ENCODE measurements at regions not wholly inside any gene's neighbourhood (a gene's known extent, or its start where the extent isn't known, plus 50 kb on each side); places are given as distances from the start of the nearest gene placed in this dataset.
"Not testable (repeated sequence)": the region's sequence is repeated elsewhere in the genome, so short reads cannot be mapped to it uniquely, and the experiment has no call there.

GRCh38 chr3:104316118-104316517, 1050.6 kb upstream of the ALCAM start:
- no peak for DNase-seq

- DNase-seq: no peak
These were observed 1043.5 kb upstream of the ALCAM start for GRCh38 chr3:104323226-104323625.

- DNase-seq: no peak
These were observed 1019.4 kb upstream of the ALCAM start for GRCh38 chr3:104347291-104347690.

- no peak for DNase-seq
These were observed 1016.9 kb upstream of the ALCAM start for GRCh38 chr3:104349836-104350235.

GRCh38 chr3:104353951-104354350, 1012.8 kb upstream of the ALCAM start:
- no peak for DNase-seq

GRCh38 chr3:104359546-104359945, 1007.2 kb upstream of the ALCAM start:
- no peak for DNase-seq

- no peak for DNase-seq
These were observed 1006.7 kb upstream of the ALCAM start for GRCh38 chr3:104360038-104360437.

- not testable (repeated sequence) for DNase-seq
These were observed 1005.0 kb upstream of the ALCAM start for GRCh38 chr3:104361748-104362147.

GRCh38 chr3:104362319-104362718, 1004.4 kb upstream of the ALCAM start:
- no peak for DNase-seq

- no peak for DNase-seq
These were observed 999.7 kb upstream of the ALCAM start for GRCh38 chr3:104367000-104367399.

GRCh38 chr3:104368760-104369159, 997.9 kb upstream of the ALCAM start:
- DNase-seq: no peak

GRCh38 chr3:104385421-104385820, 981.3 kb upstream of the ALCAM start:
- no peak for DNase-seq

GRCh38 chr3:104388619-104389018, 978.1 kb upstream of the ALCAM start:
- DNase-seq: no peak

GRCh38 chr3:104392327-104392726, 974.4 kb upstream of the ALCAM start:
- no peak for DNase-seq

- no peak for DNase-seq
These were observed 969.6 kb upstream of the ALCAM start for GRCh38 chr3:104396974-104397669.

GRCh38 chr3:104397713-104398112, 969.0 kb upstream of the ALCAM start:
- DNase-seq: no peak

GRCh38 chr3:104402902-104403301, 963.8 kb upstream of the ALCAM start:
- no peak for DNase-seq

- DNase-seq: no peak
These were observed 955.0 kb upstream of the ALCAM start for GRCh38 chr3:104411757-104412156.

- no peak for DNase-seq
These were observed 953.8 kb upstream of the ALCAM start for GRCh38 chr3:104412608-104413580.

- no peak for DNase-seq
These were observed 938.3 kb upstream of the ALCAM start for GRCh38 chr3:104428337-104428925.

GRCh38 chr3:104429727-104430126, 937.0 kb upstream of the ALCAM start:
- no peak for DNase-seq

GRCh38 chr3:104436506-104436905, 930.2 kb upstream of the ALCAM start:
- DNase-seq: no peak

- DNase-seq: no peak
These were observed 929.5 kb upstream of the ALCAM start for GRCh38 chr3:104437131-104437750.

Data from activated T-cell treated with anti-CD3 and anti-CD28 coated beads for 4 hours (primary cell).